ENCODE measurements at regions not wholly inside any gene's neighbourhood (a gene's known extent, or its start where the extent isn't known, plus 50 kb on each side); places are given as distances from the start of the nearest gene placed in this dataset.

DNA sequence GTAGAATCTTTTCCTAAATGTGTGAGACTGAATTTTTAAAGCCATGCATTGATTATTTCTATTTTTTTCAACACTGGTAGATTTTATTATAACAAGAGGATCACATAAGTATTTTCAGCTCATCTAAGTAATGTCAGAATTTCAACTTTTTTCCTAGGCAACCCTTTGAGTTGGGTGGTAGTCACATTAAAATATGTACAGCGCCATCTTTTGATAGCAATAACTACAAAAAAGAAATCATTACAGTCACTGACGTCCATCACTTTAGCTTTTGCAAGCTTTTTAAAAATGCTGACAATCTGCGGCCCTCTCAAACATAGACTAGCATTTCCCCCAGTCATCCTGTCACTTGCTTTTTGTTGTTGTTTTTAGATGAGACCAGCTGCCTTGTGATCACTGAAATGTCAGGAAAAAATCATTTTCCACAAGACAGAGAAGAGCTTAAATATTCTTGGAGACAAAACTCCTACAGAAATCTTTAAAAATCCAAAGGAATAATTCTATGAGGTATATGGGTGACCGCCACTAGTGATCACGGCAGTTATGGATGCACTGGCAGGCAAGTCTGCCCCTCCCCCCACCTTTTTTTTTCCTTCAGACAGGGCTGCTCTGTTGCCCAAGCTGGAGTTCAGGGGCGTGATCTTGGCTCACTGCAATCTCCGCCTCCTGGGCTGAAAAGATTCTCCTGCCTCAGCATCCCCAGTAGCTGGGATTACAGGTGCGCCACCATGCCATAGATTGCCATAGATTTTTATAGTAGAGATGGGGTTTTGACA, 384.0 kb upstream of the KCNMB2 start:
- TF ChIP-seq, protein P1, sequence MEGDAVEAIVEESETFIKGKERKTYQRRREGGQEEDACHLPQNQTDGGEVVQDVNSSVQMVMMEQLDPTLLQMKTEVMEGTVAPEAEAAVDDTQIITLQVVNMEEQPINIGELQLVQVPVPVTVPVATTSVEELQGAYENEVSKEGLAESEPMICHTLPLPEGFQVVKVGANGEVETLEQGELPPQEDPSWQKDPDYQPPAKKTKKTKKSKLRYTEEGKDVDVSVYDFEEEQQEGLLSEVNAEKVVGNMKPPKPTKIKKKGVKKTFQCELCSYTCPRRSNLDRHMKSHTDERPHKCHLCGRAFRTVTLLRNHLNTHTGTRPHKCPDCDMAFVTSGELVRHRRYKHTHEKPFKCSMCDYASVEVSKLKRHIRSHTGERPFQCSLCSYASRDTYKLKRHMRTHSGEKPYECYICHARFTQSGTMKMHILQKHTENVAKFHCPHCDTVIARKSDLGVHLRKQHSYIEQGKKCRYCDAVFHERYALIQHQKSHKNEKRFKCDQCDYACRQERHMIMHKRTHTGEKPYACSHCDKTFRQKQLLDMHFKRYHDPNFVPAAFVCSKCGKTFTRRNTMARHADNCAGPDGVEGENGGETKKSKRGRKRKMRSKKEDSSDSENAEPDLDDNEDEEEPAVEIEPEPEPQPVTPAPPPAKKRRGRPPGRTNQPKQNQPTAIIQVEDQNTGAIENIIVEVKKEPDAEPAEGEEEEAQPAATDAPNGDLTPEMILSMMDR (IDR thresholded peaks at IDR 0.05): no peak
- no peak for TF ChIP-seq POLR2A (IDR thresholded peaks at IDR 0.05)

Measured in adrenal gland (tissue), 5 donors.